Stimulated activated CD8-positive, alpha-beta memory T cell treated with anti-CD3 and anti-CD28 coated beads, Interleukin-15, amount 100 ng/mL, for 4 hours (primary cell): ENCODE measurements at regions not wholly inside any gene's neighbourhood (a gene's known extent, or its start where the extent isn't known, plus 50 kb on each side); places are given as distances from the start of the nearest gene placed in this dataset.
"Not testable (repeated sequence)": the region's sequence is repeated elsewhere in the genome, so short reads cannot be mapped to it uniquely, and the experiment has no call there.

Experiments
- DNase-seq, 2 donors: peaks; one replicate each; pipeline ENCODE4 v3.0.0-alpha.2; 2020; ENCODE audit warnings: low read depth in 2 of 2

GRCh38 chr2:8118940-8119781 is 562.7 kb upstream of the ID2 start:
- no peak for DNase-seq

DNA sequence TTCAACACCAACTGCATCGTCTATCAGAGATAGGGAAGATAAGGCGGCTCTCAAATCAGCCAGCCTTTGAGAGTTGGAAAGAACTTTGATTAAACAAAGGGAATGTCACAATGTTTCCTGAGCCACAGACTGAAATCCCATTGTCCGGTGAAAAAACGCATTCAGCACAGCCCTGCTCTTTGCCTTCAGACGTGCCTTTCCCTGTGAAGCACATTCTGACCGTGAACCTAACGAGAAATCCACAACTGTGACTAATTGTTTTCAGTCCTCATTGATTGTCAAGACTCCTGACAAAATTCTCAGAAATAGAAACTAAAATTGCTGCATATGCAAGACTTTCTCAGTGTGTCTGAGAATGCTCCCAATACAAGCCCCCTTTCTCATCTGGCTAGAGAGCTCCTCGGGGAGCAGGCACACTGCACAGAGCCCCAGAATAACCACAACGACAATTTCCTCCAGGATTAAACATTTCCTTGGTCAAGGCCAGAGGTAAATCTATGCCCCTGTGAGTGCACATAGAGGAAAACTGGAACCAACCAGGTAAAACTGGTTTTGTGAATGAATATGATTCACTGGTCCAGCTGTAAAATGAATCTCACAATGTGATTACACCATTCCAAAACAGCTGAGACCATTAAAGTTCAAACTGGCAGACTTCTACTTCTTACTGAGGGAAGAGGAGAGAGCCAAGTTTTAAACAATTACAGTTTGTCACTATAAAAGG is 561.9 kb upstream of the ID2 start:
- no peak for DNase-seq

DNA sequence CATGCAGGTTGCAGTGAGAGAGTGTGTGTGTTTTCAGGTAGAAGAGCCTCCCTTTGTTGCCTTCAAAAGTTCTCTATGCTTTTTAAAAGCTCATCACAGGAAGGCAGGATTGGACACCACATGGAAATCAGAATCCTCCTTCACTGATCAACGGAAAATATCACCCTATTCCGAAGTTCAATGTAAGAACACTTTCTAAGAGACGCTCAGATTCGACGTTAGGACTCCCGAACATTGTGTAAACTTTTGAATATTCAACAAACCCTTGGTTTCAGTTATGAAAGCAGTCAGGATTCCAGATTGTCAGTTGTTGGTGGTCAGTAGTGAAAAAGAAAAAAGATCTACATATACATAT is 561.4 kb upstream of the ID2 start:
- no peak for DNase-seq

DNA sequence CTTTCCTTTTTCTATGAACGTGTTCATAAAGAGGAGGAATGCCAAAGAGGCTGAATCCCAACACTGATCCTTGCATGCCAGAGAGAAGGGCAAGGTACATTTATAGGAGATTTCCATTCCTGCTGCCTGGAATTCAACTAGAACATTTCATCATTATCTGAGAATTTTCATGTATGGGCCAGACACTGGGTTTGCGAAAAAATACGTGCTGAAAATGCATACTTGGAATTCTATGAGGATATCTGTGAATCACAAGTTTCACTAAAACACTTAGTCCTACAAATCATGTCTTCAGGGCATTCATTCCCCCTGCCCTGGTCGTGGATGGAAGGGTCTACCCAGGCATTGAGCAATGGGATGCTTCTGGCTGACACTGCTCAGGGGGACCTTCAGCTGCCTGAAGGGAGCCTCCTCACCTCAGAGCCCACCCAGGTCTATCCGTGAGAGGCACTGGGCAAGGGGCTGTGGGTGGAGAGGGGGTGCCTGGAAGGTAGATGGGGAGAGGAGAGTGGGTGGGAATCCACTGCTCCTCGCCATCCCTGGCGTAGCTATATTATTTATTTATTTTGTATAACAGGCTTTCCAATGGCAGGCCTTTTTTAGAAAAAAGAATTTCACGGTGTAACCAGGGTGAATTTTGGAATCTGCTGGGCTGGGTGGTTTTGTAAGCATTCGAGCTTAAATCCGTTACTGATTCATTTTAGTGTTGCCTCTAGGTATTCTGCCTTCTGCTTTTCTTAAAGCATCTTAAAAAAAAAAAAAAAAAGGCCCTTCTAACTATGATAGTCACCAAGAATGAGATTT is 560.6 kb upstream of the ID2 start:
- no peak for DNase-seq

GRCh38 chr2:8121826-8122513 is 559.9 kb upstream of the ID2 start:
- DNase-seq, result no peak

- no peak for DNase-seq
Measured at GRCh38 chr2:8122520-8122919, 559.3 kb upstream of the ID2 start.

DNA sequence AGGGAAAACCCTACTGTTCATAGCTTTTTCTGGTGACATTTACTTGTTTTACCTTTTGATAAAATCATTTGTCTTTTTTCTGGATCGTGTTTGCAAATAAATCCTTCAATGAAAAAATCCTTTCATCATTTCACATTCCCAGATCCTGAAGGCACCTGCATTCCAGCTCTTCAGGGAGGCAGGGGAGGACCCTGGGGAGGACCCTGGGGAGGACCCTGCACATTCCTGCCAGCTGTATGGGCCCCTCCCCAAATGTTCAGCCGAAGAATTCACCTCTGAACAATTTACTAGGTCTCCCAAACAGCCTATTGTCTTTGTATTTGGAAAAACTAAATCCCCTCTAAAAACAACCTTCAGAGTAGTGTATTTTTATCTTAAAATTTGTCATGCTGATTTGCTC is 558.4 kb upstream of the ID2 start:
- no peak for DNase-seq

GRCh38 chr2:8125741-8126711 is 555.8 kb upstream of the ID2 start:
- DNase-seq, result no peak

DNA sequence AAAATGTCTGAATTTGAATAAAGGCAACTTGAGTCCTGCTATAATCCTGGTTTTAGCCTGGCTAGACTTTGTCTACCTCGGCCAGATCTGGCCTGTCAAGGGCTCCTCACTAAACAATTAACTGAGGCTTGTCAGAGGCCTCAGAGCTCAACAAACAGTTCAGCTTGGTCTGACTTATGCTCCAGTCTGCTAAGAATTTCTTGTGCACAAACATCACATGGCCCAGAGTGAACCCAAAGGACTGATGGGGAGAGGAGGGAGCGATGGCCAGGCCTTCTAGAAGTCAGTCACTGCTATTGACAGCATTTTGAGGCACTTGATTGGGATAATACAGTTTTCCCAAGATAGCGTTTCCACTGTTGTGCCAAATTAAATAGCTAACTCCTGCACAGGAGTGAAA is 555.1 kb upstream of the ID2 start:
- no peak for DNase-seq

DNA sequence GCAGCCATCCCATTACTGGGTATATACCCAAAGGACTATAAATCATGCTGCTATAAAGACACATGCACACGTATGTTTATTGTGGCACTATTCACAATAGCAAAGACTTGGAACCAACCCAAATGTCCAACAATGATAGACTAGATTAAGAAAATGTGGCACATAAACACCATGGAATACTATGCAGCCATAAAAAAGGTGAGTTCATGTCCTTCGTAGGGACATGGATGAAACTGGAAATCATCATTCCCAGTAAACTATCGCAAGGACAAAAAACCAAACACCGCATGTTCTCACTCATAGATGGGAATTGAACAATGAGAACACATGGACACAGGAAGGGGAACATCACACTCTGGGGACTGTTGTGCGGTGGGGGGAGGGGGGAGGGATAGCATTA is 550.4 kb upstream of the ID2 start:
- not testable (repeated sequence) for DNase-seq

DNA sequence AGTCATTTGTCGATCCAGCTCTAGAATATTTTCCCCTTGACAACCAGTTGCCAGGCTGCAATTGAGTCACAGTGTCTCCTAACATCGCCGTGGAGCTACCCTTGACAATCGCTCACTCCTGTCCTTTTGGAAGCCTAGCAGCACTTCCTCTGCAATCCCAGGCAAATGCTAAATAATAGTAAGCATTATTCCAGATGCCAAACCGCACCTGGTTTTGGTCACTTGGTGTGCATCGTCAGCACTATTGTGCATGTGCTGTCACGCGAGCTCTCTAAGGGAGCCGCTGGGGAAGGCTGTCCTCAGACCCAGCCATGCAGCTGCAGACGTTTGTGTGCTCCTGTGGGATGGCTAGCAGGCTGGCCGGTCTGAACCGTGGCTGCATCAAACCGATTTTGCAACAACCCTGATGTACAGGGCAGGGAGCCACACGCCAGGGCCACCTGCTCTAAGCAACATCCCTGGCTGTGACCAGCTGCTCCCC is 549.5 kb upstream of the ID2 start:
- DNase-seq, result no peak

GRCh38 chr2:8132879-8133278 is 549.0 kb upstream of the ID2 start:
- DNase-seq, result no peak

GRCh38 chr2:8133363-8133762 is 548.5 kb upstream of the ID2 start:
- no peak for DNase-seq

DNA sequence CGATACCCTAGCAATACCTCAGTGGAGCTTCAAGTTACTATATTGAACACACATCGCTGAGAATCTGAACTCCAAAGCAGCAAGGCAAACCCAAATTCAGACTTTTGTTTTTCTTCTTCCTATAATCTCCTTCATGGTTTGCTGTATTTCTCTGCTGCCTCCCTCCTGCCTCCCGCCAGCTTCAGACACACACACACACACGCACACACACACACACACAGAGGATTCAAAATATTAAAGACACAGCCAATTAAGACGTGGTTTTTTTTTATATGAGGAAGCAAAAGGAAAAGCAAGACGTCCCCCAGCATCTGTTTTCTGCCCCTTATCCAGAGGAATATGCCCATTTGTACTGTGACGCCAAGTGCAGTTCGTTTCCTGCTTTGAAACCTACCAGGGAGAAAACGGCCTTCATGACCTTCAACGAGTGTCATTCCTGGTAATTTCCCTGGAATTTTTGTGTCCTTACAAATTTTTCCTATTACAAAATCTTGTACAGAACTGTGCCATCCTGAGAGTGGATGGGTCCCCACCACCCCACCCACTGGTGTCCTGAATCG is 547.9 kb upstream of the ID2 start:
- no peak for DNase-seq

DNA sequence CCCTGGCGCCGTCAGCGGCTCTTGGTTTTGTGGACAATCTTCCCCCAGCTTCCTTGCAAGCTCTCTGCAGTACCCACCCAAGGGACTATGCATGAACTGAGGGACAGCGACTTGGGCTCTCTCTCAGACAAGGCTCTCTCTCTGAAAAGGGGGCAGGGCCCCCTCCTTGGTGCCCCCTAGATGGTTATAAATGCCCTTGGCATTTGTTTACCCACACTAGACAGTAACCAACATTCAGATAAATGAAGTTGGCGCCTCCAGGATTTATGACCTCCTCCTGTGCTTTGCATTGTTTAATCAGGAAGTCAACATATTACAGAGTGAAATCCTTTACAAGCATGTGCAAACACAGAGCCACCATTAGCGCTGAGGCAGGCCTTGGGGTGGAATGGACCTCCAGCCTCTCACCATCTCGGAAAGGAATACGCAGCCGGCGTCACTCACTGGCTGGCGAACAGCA is 547.4 kb upstream of the ID2 start:
- DNase-seq, result no peak

- DNase-seq, result no peak
Measured at GRCh38 chr2:8134985-8135682, 546.7 kb upstream of the ID2 start.

DNA sequence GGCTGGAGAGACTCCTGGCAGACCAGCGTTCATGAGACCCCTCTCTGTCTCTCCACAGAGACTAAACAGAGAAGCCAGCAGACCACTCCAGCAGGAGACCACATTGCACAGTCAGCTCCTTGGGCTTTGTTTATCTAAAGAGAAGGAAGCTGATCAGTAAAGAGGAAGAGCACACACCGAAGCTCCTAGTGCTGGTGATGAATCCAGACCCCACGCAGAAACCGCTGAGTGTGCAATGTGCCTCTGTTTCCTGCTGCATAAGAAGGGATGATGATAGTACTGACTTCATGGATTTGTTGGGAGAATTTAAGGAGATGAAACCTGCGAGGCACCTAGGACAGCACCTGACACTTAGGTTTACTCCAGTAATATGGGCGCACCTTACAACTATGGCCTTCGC is 544.1 kb upstream of the ID2 start:
- no peak for DNase-seq

GRCh38 chr2:8138525-8138922 is 543.3 kb upstream of the ID2 start:
- no peak for DNase-seq

DNA sequence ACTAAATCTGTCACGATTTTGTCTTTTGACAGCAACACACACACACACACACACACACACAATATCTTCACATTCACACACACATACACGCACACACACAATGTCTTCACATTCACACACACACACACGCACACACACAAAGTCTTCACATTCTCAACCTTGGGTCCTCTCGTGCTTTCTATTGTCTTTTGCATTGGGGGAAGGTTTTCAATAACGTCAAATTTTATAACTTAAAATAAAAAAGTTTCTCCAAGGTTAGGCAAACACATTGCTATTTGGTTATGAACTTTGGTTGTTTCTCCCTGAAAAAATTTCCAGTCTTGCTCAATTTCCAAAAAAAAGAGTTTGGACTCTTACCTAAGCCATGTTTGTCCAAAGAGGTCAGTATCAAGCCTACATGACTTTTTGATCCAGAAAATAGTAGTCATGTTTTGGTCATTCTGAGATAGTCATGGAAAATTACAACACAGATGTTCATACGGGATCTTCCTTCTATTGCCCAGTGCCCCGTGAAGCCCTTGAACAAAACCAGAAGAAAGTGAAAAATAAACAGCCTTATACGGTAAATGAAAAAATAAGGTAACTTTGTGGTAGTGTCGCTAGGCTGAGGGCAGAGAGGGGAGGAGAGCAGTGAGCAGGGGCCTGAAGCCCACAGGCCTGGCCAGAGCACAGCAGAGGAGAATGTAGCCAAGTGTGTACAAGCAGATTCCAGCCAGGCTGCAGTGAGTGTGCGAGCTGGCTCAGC is 542.8 kb upstream of the ID2 start:
- DNase-seq, result no peak
